GM12878 (cell line): ENCODE measurements at regions not wholly inside any gene's neighbourhood (a gene's known extent, or its start where the extent isn't known, plus 50 kb on each side); places are given as distances from the start of the nearest gene placed in this dataset.
A peak's percentile ranks its signal among the peaks of the same experiment; 100 is the strongest.

Source experiments
- ATAC-seq: fragments of 200-7000 bp; cut with Tn5 transposase; 3 replicates; pipeline ENCODE4 v1.9.1; 2020; ENCODE audit warnings: mild to moderate bottlenecking, moderate library complexity
- BruUV-seq: library from RNA; stranded (reverse); fragments of 400-500 nt; replicated peaks from 2 replicates; lab custom pipeline; 2021; lab: Mats Ljungman, UMichigan
- CTCF ChIA-PET: fragments of 300-600 bp; sonication (Branson Sonifier 250); formaldehyde crosslinking; extraction: SDS; loops from one replicate; lab custom pipeline; 2021; ENCODE audit warnings: inconsistent platforms; lab: Yijun Ruan, JAX
- POLR2A ChIA-PET: fragments of 350-600 bp; formaldehyde crosslinking; extraction: SDS; loops from one replicate; lab custom pipeline; 2021; ENCODE audit warnings: inconsistent platforms; lab: Charles Lee
- RAD21 ChIA-PET: fragments of 300-600 bp; sonication (Branson Sonifier 250); formaldehyde crosslinking; loops from one replicate; lab custom pipeline; 2023; ENCODE audit warnings: antibody characterized with exemption; ENCODE audit not compliant: unreplicated experiment; lab: Charles Lee
- SMC1A ChIA-PET: fragments of 300-600 bp; sonication (Branson Sonifier 250); formaldehyde crosslinking; loops from one replicate; lab custom pipeline; 2023; ENCODE audit not compliant: unreplicated experiment, uncharacterized antibody; lab: Charles Lee
- DNase-seq: peaks from one replicate; pipeline ENCODE4 v3.0.0-alpha.2; 2011; ENCODE audit warnings: low read depth, low spot score
- FAIRE-seq: peaks from 3 replicates; lab custom pipeline; 2011; peaks lifted over from hg19 to GRCh38; lab: Jason Lieb, UNC
- H2AFZ ChIP-seq: 2 replicates; pipeline ENCODE4 v1.6.0; 2011; ENCODE audit warnings: low read depth, low read length, control low read depth; ENCODE audit not compliant: control insufficient read depth
- H3K27ac ChIP-seq: 2 replicates; pipeline ENCODE4 v1.5.1; 2011; ENCODE audit warnings: control low read depth; ENCODE audit not compliant: control insufficient read depth, insufficient read depth
- H3K27me3 ChIP-seq, 2 experiments: replicated peaks in 1 of 2; 2 replicates each; pipeline versions ENCODE4 v1.6.0 to v1.6.1; 2011; ENCODE audit warnings: low read length in 1 of 2; ENCODE audit not compliant: control insufficient read depth in 2 of 2, insufficient read depth in 2 of 2
- H3K36me3 ChIP-seq, 2 experiments: 2 replicates each; pipeline ENCODE4 v1.5.1; 2011; ENCODE audit warnings: low read length in 1 of 2; ENCODE audit not compliant: control insufficient read depth in 2 of 2, insufficient read depth in 2 of 2
- H3K4me1 ChIP-seq: 2 replicates; pipeline ENCODE4 v1.6.1; 2011; ENCODE audit warnings: mild to moderate bottlenecking, low read length, moderate library complexity, mixed read lengths; ENCODE audit not compliant: control insufficient read depth, insufficient read depth
- H3K4me2 ChIP-seq: 2 replicates; pipeline ENCODE4 v1.6.0; 2011; ENCODE audit warnings: control low read depth; ENCODE audit not compliant: control insufficient read depth, insufficient read depth
- H3K4me3 ChIP-seq: fragments of 200-600 bp; sonication (generic); 2 replicates; pipeline ENCODE4 v1.5.1; 2016
- H3K79me2 ChIP-seq: 2 replicates; pipeline ENCODE4 v1.6.0; 2011; ENCODE audit warnings: low read length; ENCODE audit not compliant: control insufficient read depth, insufficient read depth
- H3K9ac ChIP-seq: 2 replicates; pipeline ENCODE4 v1.8.0; 2011; ENCODE audit warnings: low read length, control low read depth, mixed read lengths; ENCODE audit not compliant: control insufficient read depth, insufficient read depth
- H3K9me3 ChIP-seq: replicated peaks from 3 replicates; pipeline ENCODE4 v1.5.1; 2011; ENCODE audit warnings: mild to moderate bottlenecking, low read length; ENCODE audit not compliant: control insufficient read depth, insufficient read depth
- H4K20me1 ChIP-seq: 2 replicates; pipeline ENCODE4 v1.6.0; 2011; ENCODE audit not compliant: control insufficient read depth, insufficient read depth
- BRCA1 ChIP-seq: IDR thresholded peaks from 2 replicates; pipeline ENCODE4 v1.6.1; 2011; ENCODE audit warnings: low read depth, low read length, improper control_type of control experiment
- FOXM1 ChIP-seq: IDR thresholded peaks from 2 replicates; pipeline ENCODE4 v1.6.1; 2012; ENCODE audit warnings: low read depth, mild to moderate bottlenecking, inconsistent platforms, low read length, moderate library complexity
- GABPA ChIP-seq: IDR thresholded peaks from 2 replicates; pipeline ENCODE4 v1.6.1; 2014; ENCODE audit warnings: antibody characterized with exemption, low read depth, mild to moderate bottlenecking, inconsistent platforms
- HDGF ChIP-seq: fragments of 450-650 bp; IDR thresholded peaks from 2 replicates; pipeline ENCODE4 v1.6.1; 2016; ENCODE audit warnings: antibody characterized with exemption
- SMARCA5 ChIP-seq: fragments of 450-650 bp; IDR thresholded peaks from 2 replicates; pipeline ENCODE4 v1.6.1; 2017; ENCODE audit warnings: mild to moderate bottlenecking
- SPI1 ChIP-seq: IDR thresholded peaks from 2 replicates; pipeline ENCODE4 v1.6.1; 2011; ENCODE audit warnings: low read depth, mild to moderate bottlenecking, low read length, moderate library complexity, borderline replicate concordance; ENCODE audit not compliant: insufficient read depth
- TBL1XR1 ChIP-seq: IDR thresholded peaks from 2 replicates; pipeline ENCODE4 v1.6.1; 2012; ENCODE audit warnings: low read depth, low read length, improper control_type of control experiment
- WGBS: methylation state at CpG from one replicate; pipeline ENCODE4 v1.1.6; 2016; ENCODE audit warnings: low lambda C conversion rate; ENCODE audit not compliant: insufficient replicate concordance, insufficient coverage; ENCODE audit errors: missing lambda C conversion rate; 5-methylcytosine and 5-hydroxymethylcytosine counted together
- in situ Hi-C: fragments of 300-500 bp; cut with MboI; formaldehyde crosslinking; loops from 9 replicates; pipeline ENCODE4 v1.14.3; 2018; ENCODE audit warnings: mixed read lengths
- intact Hi-C: fragments of 100-400 bp; cut with micrococcal nuclease; formaldehyde crosslinking; loops from one replicate; pipeline ENCODE4 v1.14.2; 2022; ENCODE audit not compliant: unreplicated experiment
- TF ChIP-seq, protein P1 (sequence below): IDR thresholded peaks from 2 replicates; pipeline ENCODE4 v1.6.1; 2012; ENCODE audit warnings: low read depth, low read length, improper control_type of control experiment

DNA sequence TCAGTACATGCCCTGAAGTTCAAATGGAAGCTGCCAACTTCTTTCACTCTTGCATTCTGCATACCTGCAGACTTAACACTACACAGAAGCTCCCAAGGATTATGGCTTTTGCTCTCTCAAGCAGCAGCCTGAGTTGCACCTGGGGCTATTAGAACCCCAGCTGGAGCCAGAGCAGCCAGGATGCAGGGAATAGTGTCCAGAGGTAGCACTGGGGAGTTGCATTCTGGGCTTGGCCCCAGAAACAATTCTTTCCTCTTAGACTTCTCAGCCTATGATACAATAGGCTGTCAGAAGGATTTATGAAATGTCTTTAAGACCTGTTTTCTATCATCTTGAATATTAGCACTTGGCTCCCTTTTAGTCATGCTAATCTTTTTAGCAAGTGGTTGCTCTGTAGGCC lies 886.7 kb upstream of the GHITM start:
- DNase-seq (no peak), FAIRE-seq (no peak), ATAC-seq (no peak)
- H3K4me1 ChIP-seq, result no peaks in the 10 kb centered on the region
- intact Hi-C loops (no loop called here), in situ Hi-C loops (no loop called here)
- no peaks in the 10 kb centered on the region for H3K36me3 ChIP-seq
- H3K79me2 ChIP-seq, result no peaks in the 10 kb centered on the region
- BruUV-seq, result no TSS peak
- no peak overlapping the region for H3K9ac ChIP-seq
- no peak overlapping the region for H2AFZ ChIP-seq
- CTCF ChIA-PET, result no interaction called here
- H3K27me3 ChIP-seq, result no peaks in the 10 kb centered on the region
- POLR2A ChIA-PET, result no interaction called here
- H3K9me3 ChIP-seq, result no peaks in the 10 kb centered on the region; the same call in 2 of the 3 replicates
- TF ChIP-seq SMARCA5 (no peak), BRCA1 (no peak), HDGF (no peak), FOXM1 (no peak), GABPA (no peak)
- TF ChIP-seq, protein P1, sequence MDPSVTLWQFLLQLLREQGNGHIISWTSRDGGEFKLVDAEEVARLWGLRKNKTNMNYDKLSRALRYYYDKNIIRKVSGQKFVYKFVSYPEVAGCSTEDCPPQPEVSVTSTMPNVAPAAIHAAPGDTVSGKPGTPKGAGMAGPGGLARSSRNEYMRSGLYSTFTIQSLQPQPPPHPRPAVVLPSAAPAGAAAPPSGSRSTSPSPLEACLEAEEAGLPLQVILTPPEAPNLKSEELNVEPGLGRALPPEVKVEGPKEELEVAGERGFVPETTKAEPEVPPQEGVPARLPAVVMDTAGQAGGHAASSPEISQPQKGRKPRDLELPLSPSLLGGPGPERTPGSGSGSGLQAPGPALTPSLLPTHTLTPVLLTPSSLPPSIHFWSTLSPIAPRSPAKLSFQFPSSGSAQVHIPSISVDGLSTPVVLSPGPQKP, result no peak
- H4K20me1 ChIP-seq, result no peaks in the 10 kb centered on the region
- RAD21 ChIA-PET, result no interaction called here
- no peak overlapping the region for H3K4me2 ChIP-seq
- no peak overlapping the region for H3K27ac ChIP-seq
- H3K4me3 ChIP-seq, result no peak overlapping the region
- SMC1A ChIA-PET, result no interaction called here

DNA sequence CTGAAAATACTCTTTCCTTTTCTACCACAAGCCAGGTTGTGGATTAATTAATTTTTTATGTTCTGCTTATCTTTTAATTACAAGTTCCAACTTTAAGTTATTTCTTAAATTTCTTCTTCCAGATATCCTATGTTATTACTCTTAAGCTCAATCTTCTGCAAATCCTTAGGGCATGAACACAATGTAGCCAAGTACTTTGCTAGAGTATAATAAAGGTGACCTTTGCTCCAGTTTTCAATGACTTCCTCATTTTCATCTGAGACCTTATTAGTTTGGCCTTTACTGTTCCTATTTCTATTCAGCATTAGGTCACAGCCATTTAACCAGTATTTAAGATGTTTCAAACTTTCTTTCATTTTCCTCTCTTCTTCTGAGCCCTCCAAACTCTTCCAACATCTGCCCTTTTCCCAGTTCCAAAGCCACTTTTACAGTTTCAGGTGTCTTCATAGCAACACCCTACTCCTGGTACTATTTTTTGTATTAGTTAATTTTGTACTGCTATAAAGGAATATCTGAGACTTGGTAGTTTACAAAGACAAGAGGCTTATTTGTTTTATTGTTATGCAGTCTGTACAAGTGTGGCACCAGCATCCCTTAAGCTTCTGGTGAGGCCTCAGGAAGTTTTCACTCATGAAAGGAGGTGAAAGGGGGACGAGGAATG lies 886.2 kb upstream of the GHITM start:
- WGBS, result 6% methylated on average over 1 of the region's 1 CpG
- intact Hi-C loops, result no loop called here
- no peaks in the 10 kb centered on the region for H3K79me2 ChIP-seq
- H2AFZ ChIP-seq, result no peak overlapping the region
- H3K4me3 ChIP-seq, result no peak overlapping the region
- ChIA-PET CTCF (no interaction called here), RAD21 (no interaction called here), SMC1A (no interaction called here), POLR2A (no interaction called here)
- no peak for ATAC-seq
- H3K4me2 ChIP-seq, result no peak overlapping the region
- H3K9me3 ChIP-seq, result no peaks in the 10 kb centered on the region; the same call in 2 of the 3 replicates
- no peak for FAIRE-seq
- no peak overlapping the region for H3K27ac ChIP-seq
- no peaks in the 10 kb centered on the region for H3K36me3 ChIP-seq
- TF ChIP-seq SPI1, result peak; percentile 37; the same call in 1 of the 2 replicates
- TF ChIP-seq TBL1XR1, result no peak
- no peak for DNase-seq
- no TSS peak for BruUV-seq
- no peaks in the 10 kb centered on the region for H4K20me1 ChIP-seq
- no peaks in the 10 kb centered on the region for H3K4me1 ChIP-seq
- H3K9ac ChIP-seq, result no peak overlapping the region
- in situ Hi-C loops, result no loop called here
- H3K27me3 ChIP-seq, result no peaks in the 10 kb centered on the region
